ENCODE measurements at regions not wholly inside any gene's neighbourhood (a gene's known extent, or its start where the extent isn't known, plus 50 kb on each side); places are given as distances from the start of the nearest gene placed in this dataset.
A peak's percentile ranks its signal among the peaks of the same experiment; 100 is the strongest.

- H3K27ac Mint-ChIP-seq: peak overlapping the region in 2 of 3 experiments; percentile 54 to 58; a peak in 2 of 7 replicates
- H4K5ac ChIP-seq (ENCODE audit: insufficient read length, low read depth, low read length): no peak overlapping the region
These were observed 768.5 kb downstream of the NXPH1 start for GRCh38 chr7:9201928-9202327.

More at GRCh38 chr7:9201928-9202327, 768.5 kb downstream of the NXPH1 start:
- Histone ChIP-seq H3K9ac (ENCODE audit: extremely low read depth, insufficient read length, low read length) (no peak overlapping the region), H3K27me3 (ENCODE audit: insufficient read depth, low read length) (no peaks in the 10 kb centered on the region), H2BK120ac (ENCODE audit: low read depth, low read length, poor library complexity, severe bottlenecking) (no peak overlapping the region), H3K79me1 (ENCODE audit: insufficient read depth, low read depth, low read length, poor library complexity, severe bottlenecking) (no peaks in the 10 kb centered on the region), H2BK12ac (ENCODE audit: insufficient read length, low read depth, low read length) (no peak overlapping the region), H3K4me2 (ENCODE audit: insufficient read depth, insufficient read length, low read length) (no peak overlapping the region), H4K8ac (replicated peaks; ENCODE audit: insufficient read length, low read depth, low read length) (no peak overlapping the region), H3K4me1 (ENCODE audit: insufficient read depth, low read length) (no peaks in the 10 kb centered on the region), H4K20me1 (ENCODE audit: control insufficient read depth, insufficient read depth, insufficient read length) (no peaks in the 10 kb centered on the region), H3T11ph (ENCODE audit: low read length) (no peak overlapping the region), H3K14ac (ENCODE audit: insufficient read depth, low read length) (no peak overlapping the region), H2BK15ac (ENCODE audit: low read depth, low read length) (no peak overlapping the region), H3K23me2 (ENCODE audit: insufficient read length, low read depth, low read length, poor library complexity, severe bottlenecking) (no peaks in the 10 kb centered on the region), H3K23ac (ENCODE audit: insufficient read length, low read depth, low read length) (no peak overlapping the region), H3K27ac (ENCODE audit: insufficient read length, low read depth, low read length) (no peak overlapping the region), H3K56ac (ENCODE audit: insufficient read length, low read depth, low read length) (no peak overlapping the region), H3K9me3 (ENCODE audit: control insufficient read depth, low read depth, low read length) (no peaks in the 10 kb centered on the region), H2BK20ac (ENCODE audit: low read depth, low read length, poor library complexity, severe bottlenecking) (no peak overlapping the region), H2BK5ac (ENCODE audit: insufficient read length, low read length) (no peak overlapping the region), H3K79me2 (ENCODE audit: insufficient read depth, low read length) (no peaks in the 10 kb centered on the region), H2AFZ (ENCODE audit: low read length) (no peak overlapping the region), H3K4ac (ENCODE audit: low read depth, low read length) (no peak overlapping the region), H3K18ac (ENCODE audit: insufficient read length, low read depth, low read length) (no peak overlapping the region), H2AK5ac (ENCODE audit: insufficient read length, low read length) (no peak overlapping the region), H4K91ac (ENCODE audit: insufficient read length, low read depth, low read length) (no peak overlapping the region)
- no peaks in the 10 kb centered on the region for H3K27me3 Mint-ChIP-seq (ENCODE audit: low read depth)
- no peaks in the 10 kb centered on the region for H3K9me3 Mint-ChIP-seq
- no peak for DNase-seq
- WGBS (ENCODE audit: extremely low coverage, insufficient read length, low lambda C conversion rate): no CpG with 5 or more reads among the region's 2 CpGs
- H3K4me3 Mint-ChIP-seq: no peak overlapping the region
- no peaks in the 10 kb centered on the region for H3K36me3 Mint-ChIP-seq (ENCODE audit: insufficient read depth in 1 of 3, low read depth in 3 of 3)
- no peak for TF ChIP-seq CTCF (conservative IDR thresholded peaks at IDR 0.05)
- H3K4me1 Mint-ChIP-seq: peaks cover 13 to 16% of the 10 kb centered on the region in 2 experiments

Measured in H9 (cell line).